ENCODE measurements at regions not wholly inside any gene's neighbourhood (a gene's known extent, or its start where the extent isn't known, plus 50 kb on each side); places are given as distances from the start of the nearest gene placed in this dataset.

- Histone ChIP-seq H3K4me3 (ENCODE audit: low read length) (no peak overlapping the region), H3K27me3 (ENCODE audit: control insufficient read depth in 1 of 2, insufficient read depth in 2 of 2, low read length in 2 of 2) (peaks cover 3 to 5% of the 10 kb centered on the region in 2 experiments), H3K27ac (ENCODE audit: low read depth in 1 of 2, low read length in 2 of 2) (no peak overlapping the region), H3K4me1 (ENCODE audit: insufficient read depth, low read length) (no peaks in the 10 kb centered on the region), H3K36me3 (ENCODE audit: insufficient read depth, low read length) (no peaks in the 10 kb centered on the region), H3K9me3 (ENCODE audit: control insufficient read depth in 1 of 2, insufficient read depth in 1 of 2, low read length in 2 of 2) (peaks cover 0 to 3% of the 10 kb centered on the region in 2 experiments)
- TF ChIP-seq CTCF (IDR thresholded peaks at IDR 0.05) = no peak
- Mint-ChIP-seq H3K27me3 (peaks cover 3% of the 10 kb centered on the region), H3K4me1 (ENCODE audit: low read depth) (no peaks in the 10 kb centered on the region), H3K27ac (no peak overlapping the region), H3K36me3 (ENCODE audit: low read depth) (no peaks in the 10 kb centered on the region), H3K9me3 (no peaks in the 10 kb centered on the region), H3K4me3 (no peak overlapping the region)
- ChIA-PET POLR2A (no interaction called here), CTCF (no interaction called here)
- ATAC-seq (ENCODE audit: poor library complexity) (no peak), DNase-seq (no peak)
- intact Hi-C loops (cut with DNase I, micrococcal nuclease) = no loop called here
These were observed 590.9 kb upstream of the PLXNA2 start for GRCh38 chr1:208835097-208835463.

GRCh38 chr1:208835781-208836180, 591.6 kb upstream of the PLXNA2 start:
- Mint-ChIP-seq H3K36me3 (ENCODE audit: low read depth) (no peaks in the 10 kb centered on the region), H3K27ac (no peak overlapping the region), H3K4me1 (ENCODE audit: low read depth) (no peaks in the 10 kb centered on the region), H3K9me3 (no peaks in the 10 kb centered on the region), H3K27me3 (peaks cover 3% of the 10 kb centered on the region), H3K4me3 (no peak overlapping the region)
- Histone ChIP-seq H3K36me3 (ENCODE audit: insufficient read depth, low read length) (no peaks in the 10 kb centered on the region), H3K4me1 (ENCODE audit: insufficient read depth, low read length) (no peaks in the 10 kb centered on the region), H3K9me3 (ENCODE audit: control insufficient read depth in 1 of 2, insufficient read depth in 1 of 2, low read length in 2 of 2) (peaks cover 0 to 3% of the 10 kb centered on the region in 2 experiments), H3K27ac (ENCODE audit: low read depth in 1 of 2, low read length in 2 of 2) (no peak overlapping the region), H3K27me3 (ENCODE audit: control insufficient read depth in 1 of 2, insufficient read depth in 2 of 2, low read length in 2 of 2) (peaks cover 3 to 5% of the 10 kb centered on the region in 2 experiments), H3K4me3 (ENCODE audit: low read length) (no peak overlapping the region)
- TF ChIP-seq CTCF (IDR thresholded peaks at IDR 0.05) = no peak
- CTCF ChIA-PET = no interaction called here
- ATAC-seq (ENCODE audit: poor library complexity) = no peak
- no peak for DNase-seq
- intact Hi-C loops (cut with DNase I, micrococcal nuclease) = no loop called here
- POLR2A ChIA-PET = no interaction called here

GRCh38 chr1:208837242-208837641, 593.1 kb upstream of the PLXNA2 start:
- no peak for TF ChIP-seq CTCF (IDR thresholded peaks at IDR 0.05)
- Histone ChIP-seq H3K27me3 (ENCODE audit: control insufficient read depth in 1 of 2, insufficient read depth in 2 of 2, low read length in 2 of 2) (peaks cover 3 to 5% of the 10 kb centered on the region in 2 experiments), H3K9me3 (ENCODE audit: control insufficient read depth in 1 of 2, insufficient read depth in 1 of 2, low read length in 2 of 2) (peaks cover 0 to 7% of the 10 kb centered on the region in 2 experiments), H3K4me3 (ENCODE audit: low read length) (no peak overlapping the region), H3K36me3 (ENCODE audit: insufficient read depth, low read length) (no peaks in the 10 kb centered on the region), H3K4me1 (ENCODE audit: insufficient read depth, low read length) (no peaks in the 10 kb centered on the region), H3K27ac (ENCODE audit: low read depth in 1 of 2, low read length in 2 of 2) (no peak overlapping the region)
- Mint-ChIP-seq H3K27ac (no peak overlapping the region), H3K27me3 (peaks cover 6% of the 10 kb centered on the region), H3K4me1 (ENCODE audit: low read depth) (no peaks in the 10 kb centered on the region), H3K4me3 (no peak overlapping the region), H3K9me3 (no peaks in the 10 kb centered on the region), H3K36me3 (ENCODE audit: low read depth) (no peaks in the 10 kb centered on the region)
- POLR2A ChIA-PET = interaction anchor here (0.6 kb wide), 1 partner anchor 13 kb away, joined by 3 read pairs; no protein-coding TSS in a partner anchor
- CTCF ChIA-PET = no interaction called here
- DNase-seq = no peak
- no peak for ATAC-seq (ENCODE audit: poor library complexity)
- intact Hi-C loops (cut with DNase I, micrococcal nuclease) = no loop called here
